ENCODE measurements at regions not wholly inside any gene's neighbourhood (a gene's known extent, or its start where the extent isn't known, plus 50 kb on each side); places are given as distances from the start of the nearest gene placed in this dataset.

GRCh38 chr18:41484069-41484468, 471.0 kb upstream of the PIK3C3 start (continued):
- TF ChIP-seq CHD7 (IDR thresholded peaks at IDR 0.05; ENCODE audit: insufficient replicate concordance, low read length): no peak
- TF ChIP-seq SUZ12 (IDR thresholded peaks at IDR 0.05; ENCODE audit: low read length): no peak

Data from H1 (cell line).